AG04450 (cell line): ENCODE measurements at regions not wholly inside any gene's neighbourhood (a gene's known extent, or its start where the extent isn't known, plus 50 kb on each side); places are given as distances from the start of the nearest gene placed in this dataset.

Experiments
- CTCF ChIA-PET: fragments of 300-600, 350-600 bp; formaldehyde crosslinking; extraction: SDS; loops from one replicate; lab custom pipeline; 2022; ENCODE audit warnings: antibody characterized with exemption, inconsistent platforms; lab: Charles Lee
- POLR2A ChIA-PET: fragments of 350-600 bp; formaldehyde crosslinking; extraction: SDS; loops from one replicate; lab custom pipeline; 2021; ENCODE audit warnings: antibody characterized with exemption, inconsistent platforms; lab: Yijun Ruan, JAX
- DNase-seq: peaks from one replicate; pipeline ENCODE4 v3.0.0-alpha.2; 2011; ENCODE audit warnings: low read depth, low spot score
- H3K27ac ChIP-seq: one replicate; pipeline ENCODE4 v1.5.1; 2012; ENCODE audit warnings: low read depth, low read length, control low read depth
- H3K27me3 ChIP-seq: one replicate; pipeline ENCODE4 v1.6.0; 2012; ENCODE audit warnings: low read length; ENCODE audit not compliant: control insufficient read depth, insufficient read depth
- H3K4me3 ChIP-seq: 2 replicates; pipeline ENCODE4 v1.5.1; 2011; ENCODE audit warnings: mild to moderate bottlenecking, low read depth, low read length, control low read depth
- H3K9me3 ChIP-seq: 2 replicates; pipeline ENCODE4 v1.5.1; 2012; ENCODE audit warnings: low read length; ENCODE audit not compliant: control insufficient read depth, insufficient read depth
- CTCF ChIP-seq: IDR thresholded peaks from 2 replicates; pipeline ENCODE4 v1.5.1; 2011; ENCODE audit warnings: low read depth, low read length, control low read depth, inconsistent platforms

- Histone ChIP-seq H3K27me3 (no peaks in the 10 kb centered on the region), H3K9me3 (peaks cover 13% of the 10 kb centered on the region), H3K27ac (no peak overlapping the region), H3K4me3 (no peak overlapping the region)
- ChIA-PET POLR2A (no interaction called here), CTCF (no interaction called here)
- no peak for TF ChIP-seq CTCF
- DNase-seq: no peak
Measured at GRCh38 chr4:175143116-175143515, 225.0 kb downstream of the ADAM29 start.

GRCh38 chr4:175146799-175147198, 228.6 kb downstream of the ADAM29 start:
- H3K27me3 ChIP-seq: no peaks in the 10 kb centered on the region
- H3K4me3 ChIP-seq: no peak overlapping the region
- no peak for DNase-seq
- H3K9me3 ChIP-seq: peaks cover 7% of the 10 kb centered on the region
- no peak for TF ChIP-seq CTCF
- POLR2A ChIA-PET: no interaction called here
- CTCF ChIA-PET: no interaction called here
- no peak overlapping the region for H3K27ac ChIP-seq

- H3K4me3 ChIP-seq: no peak overlapping the region
- H3K27me3 ChIP-seq: no peaks in the 10 kb centered on the region
- H3K9me3 ChIP-seq: peaks cover 7% of the 10 kb centered on the region
- no peak overlapping the region for H3K27ac ChIP-seq
- CTCF ChIA-PET: no interaction called here
- no peak for DNase-seq
- TF ChIP-seq CTCF: no peak
- POLR2A ChIA-PET: no interaction called here
Measured at GRCh38 chr4:175147233-175147632, 229.1 kb downstream of the ADAM29 start.

GRCh38 chr4:175166020-175166419, 247.9 kb downstream of the ADAM29 start:
- Histone ChIP-seq H3K27me3 (no peaks in the 10 kb centered on the region), H3K9me3 (peaks cover 3% of the 10 kb centered on the region; the same call in 1 of the 2 replicates), H3K4me3 (no peak overlapping the region), H3K27ac (no peak overlapping the region)
- POLR2A ChIA-PET: no interaction called here
- CTCF ChIA-PET: no interaction called here
- no peak for DNase-seq
- no peak for TF ChIP-seq CTCF

GRCh38 chr4:175176710-175177109, 258.6 kb downstream of the ADAM29 start:
- no peak for DNase-seq
- Histone ChIP-seq H3K9me3 (no peaks in the 10 kb centered on the region), H3K27ac (no peak overlapping the region), H3K27me3 (no peaks in the 10 kb centered on the region), H3K4me3 (no peak overlapping the region)
- CTCF ChIA-PET: no interaction called here
- POLR2A ChIA-PET: no interaction called here
- no peak for TF ChIP-seq CTCF
